ENCODE measurements at regions not wholly inside any gene's neighbourhood (a gene's known extent, or its start where the extent isn't known, plus 50 kb on each side); places are given as distances from the start of the nearest gene placed in this dataset.

- Histone ChIP-seq H3K27ac (ENCODE audit: low read length) (no peak overlapping the region), H3K4me3 (ENCODE audit: low read depth in 2 of 2, low read length in 2 of 2) (no peak overlapping the region), H3K4me1 (ENCODE audit: control insufficient read depth, insufficient read depth, low read length) (no peaks in the 10 kb centered on the region), H3K36me3 (ENCODE audit: control insufficient read depth, insufficient read depth, low read length) (no peaks in the 10 kb centered on the region), H3K9me3 (ENCODE audit: control insufficient read depth, insufficient read depth, low read depth, low read length) (no peaks in the 10 kb centered on the region), H3K27me3 (ENCODE audit: control insufficient read depth, insufficient read depth, low read length) (no peaks in the 10 kb centered on the region; the same call in 1 of the 2 replicates)
- ChIA-PET CTCF (no interaction called here), POLR2A (no interaction called here)
- intact Hi-C loops (cut with micrococcal nuclease; ENCODE audit: unreplicated experiment) = no loop called here
- ATAC-seq = no peak
- in situ Hi-C loops (cut with HindIII; ENCODE audit: low pct_unique_long_range_greater_than_20kb, low sequenced_read_pairs) = no loop called here
- TF ChIP-seq, protein P1, sequence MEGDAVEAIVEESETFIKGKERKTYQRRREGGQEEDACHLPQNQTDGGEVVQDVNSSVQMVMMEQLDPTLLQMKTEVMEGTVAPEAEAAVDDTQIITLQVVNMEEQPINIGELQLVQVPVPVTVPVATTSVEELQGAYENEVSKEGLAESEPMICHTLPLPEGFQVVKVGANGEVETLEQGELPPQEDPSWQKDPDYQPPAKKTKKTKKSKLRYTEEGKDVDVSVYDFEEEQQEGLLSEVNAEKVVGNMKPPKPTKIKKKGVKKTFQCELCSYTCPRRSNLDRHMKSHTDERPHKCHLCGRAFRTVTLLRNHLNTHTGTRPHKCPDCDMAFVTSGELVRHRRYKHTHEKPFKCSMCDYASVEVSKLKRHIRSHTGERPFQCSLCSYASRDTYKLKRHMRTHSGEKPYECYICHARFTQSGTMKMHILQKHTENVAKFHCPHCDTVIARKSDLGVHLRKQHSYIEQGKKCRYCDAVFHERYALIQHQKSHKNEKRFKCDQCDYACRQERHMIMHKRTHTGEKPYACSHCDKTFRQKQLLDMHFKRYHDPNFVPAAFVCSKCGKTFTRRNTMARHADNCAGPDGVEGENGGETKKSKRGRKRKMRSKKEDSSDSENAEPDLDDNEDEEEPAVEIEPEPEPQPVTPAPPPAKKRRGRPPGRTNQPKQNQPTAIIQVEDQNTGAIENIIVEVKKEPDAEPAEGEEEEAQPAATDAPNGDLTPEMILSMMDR (IDR thresholded peaks at IDR 0.05) = no peak
- TF ChIP-seq POLR2AphosphoS5 (IDR thresholded peaks at IDR 0.05; ENCODE audit: low read depth, low read length) (no peak), TCF7L2 (IDR thresholded peaks at IDR 0.05; ENCODE audit: low read depth, low read length) (no peak), REST (IDR thresholded peaks at IDR 0.05; ENCODE audit: insufficient read depth in 1 of 2, low read depth in 2 of 2, low read length in 1 of 2) (no peak), SIN3A (IDR thresholded peaks at IDR 0.05; ENCODE audit: borderline replicate concordance, insufficient read depth, low read depth, low read length) (no peak)
- no peak for DNase-seq (ENCODE audit: low read depth, low spot score)
- BruUV-seq (replicated peaks) = no TSS peak
Observed at GRCh38 chr16:54986409-54986808, 55.7 kb downstream of the IRX5 start.

- intact Hi-C loops (cut with micrococcal nuclease; ENCODE audit: unreplicated experiment) = no loop called here
- TF ChIP-seq TCF7L2 (IDR thresholded peaks at IDR 0.05; ENCODE audit: low read depth, low read length) (no peak), REST (IDR thresholded peaks at IDR 0.05; ENCODE audit: insufficient read depth in 1 of 2, low read depth in 2 of 2, low read length in 1 of 2) (no peak), POLR2AphosphoS5 (IDR thresholded peaks at IDR 0.05; ENCODE audit: low read depth, low read length) (no peak), SIN3A (IDR thresholded peaks at IDR 0.05; ENCODE audit: borderline replicate concordance, insufficient read depth, low read depth, low read length) (no peak)
- H3K9me3 ChIP-seq (ENCODE audit: control insufficient read depth, insufficient read depth, low read depth, low read length) = no peaks in the 10 kb centered on the region
- no peak overlapping the region for H3K27ac ChIP-seq (ENCODE audit: low read length)
- BruUV-seq (replicated peaks) = no TSS peak
- ATAC-seq (no peak), DNase-seq (ENCODE audit: low read depth, low spot score) (no peak)
- no peaks in the 10 kb centered on the region for H3K4me1 ChIP-seq (ENCODE audit: control insufficient read depth, insufficient read depth, low read length)
- ChIA-PET POLR2A (no interaction called here), CTCF (no interaction called here)
- in situ Hi-C loops (cut with HindIII; ENCODE audit: low pct_unique_long_range_greater_than_20kb, low sequenced_read_pairs) = no loop called here
- H3K4me3 ChIP-seq (ENCODE audit: low read depth in 2 of 2, low read length in 2 of 2) = no peak overlapping the region
- no peaks in the 10 kb centered on the region; the same call in 1 of the 2 replicates for H3K27me3 ChIP-seq (ENCODE audit: control insufficient read depth, insufficient read depth, low read length)
- H3K36me3 ChIP-seq (ENCODE audit: control insufficient read depth, insufficient read depth, low read length) = no peaks in the 10 kb centered on the region
Observed at GRCh38 chr16:54987081-54987480, 56.4 kb downstream of the IRX5 start.

Measured in Panc1 (cell line).